ENCODE measurements at regions not wholly inside any gene's neighbourhood (a gene's known extent, or its start where the extent isn't known, plus 50 kb on each side); places are given as distances from the start of the nearest gene placed in this dataset.

GRCh38 chrX:122501652-122502051 lies 682.4 kb upstream of the GRIA3 start:
- no peaks in the 10 kb centered on the region for H3K27me3 ChIP-seq (replicated peaks in 1 of 2; ENCODE audit: control insufficient read depth in 2 of 2, insufficient read depth in 2 of 2, low read length in 1 of 2)
- no peak overlapping the region for H3K4me3 ChIP-seq
- ATAC-seq (no peak), DNase-seq (ENCODE audit: low read depth, low spot score) (no peak), FAIRE-seq (no peak)
- intact Hi-C loops (cut with micrococcal nuclease; ENCODE audit: unreplicated experiment) (no loop called here), in situ Hi-C loops (cut with MboI) (no loop called here)
- H3K4me2 ChIP-seq (ENCODE audit: control insufficient read depth, insufficient read depth): no peak overlapping the region
- WGBS (ENCODE audit: insufficient coverage, insufficient replicate concordance, low lambda C conversion rate, missing lambda C conversion rate): 2% methylated on average over 3 of the region's 3 CpGs
- CTCF ChIA-PET: interaction anchor here (1.0 kb wide), 1 partner anchor 10 kb away, joined by 3 read pairs; no protein-coding TSS in a partner anchor
- H3K36me3 ChIP-seq (ENCODE audit: control insufficient read depth in 2 of 2, insufficient read depth in 2 of 2, low read length in 1 of 2): no peaks in the 10 kb centered on the region
- H3K27ac ChIP-seq (ENCODE audit: control insufficient read depth, insufficient read depth): no peak overlapping the region
- no peaks in the 10 kb centered on the region for H3K9me3 ChIP-seq (replicated peaks; ENCODE audit: control insufficient read depth, insufficient read depth, low read length)
- TF ChIP-seq PAX8 (IDR thresholded peaks at IDR 0.05) (no peak), TCF7 (IDR thresholded peaks at IDR 0.05; ENCODE audit: borderline replicate concordance) (no peak), POU2F2 (IDR thresholded peaks at IDR 0.05; ENCODE audit: borderline replicate concordance, low read depth, low read length) (no peak), BCL11A (IDR thresholded peaks at IDR 0.05; ENCODE audit: low read depth, low read length) (no peak), ZNF274 (IDR thresholded peaks at IDR 0.05; ENCODE audit: insufficient read depth, insufficient read length) (no peak), ASH2L (IDR thresholded peaks at IDR 0.05; ENCODE audit: borderline replicate concordance, low read depth) (no peak), YBX1 (IDR thresholded peaks at IDR 0.05) (no peak), KDM1A (IDR thresholded peaks at IDR 0.05; ENCODE audit: borderline replicate concordance) (no peak)
- no peaks in the 10 kb centered on the region for H3K79me2 ChIP-seq (ENCODE audit: control insufficient read depth, insufficient read depth, low read length)
- RAD21 ChIA-PET (ENCODE audit: unreplicated experiment): no interaction called here
- H2AFZ ChIP-seq (ENCODE audit: control insufficient read depth, low read depth, low read length): no peak overlapping the region
- H3K9ac ChIP-seq (ENCODE audit: control insufficient read depth, insufficient read depth, low read length): no peak overlapping the region
- no TSS peak for BruUV-seq (replicated peaks)
- H3K4me1 ChIP-seq (ENCODE audit: control insufficient read depth, insufficient read depth, low read length): no peaks in the 10 kb centered on the region
- SMC1A ChIA-PET (ENCODE audit: uncharacterized antibody, unreplicated experiment): interaction anchor here (1.3 to 1.4 kb wide), 2 partner anchors 11 to 31 kb away, joined by 3 to 5 read pairs; no protein-coding TSS in a partner anchor
- no peaks in the 10 kb centered on the region for H4K20me1 ChIP-seq (ENCODE audit: control insufficient read depth, insufficient read depth)
- POLR2A ChIA-PET: no interaction called here

DNA sequence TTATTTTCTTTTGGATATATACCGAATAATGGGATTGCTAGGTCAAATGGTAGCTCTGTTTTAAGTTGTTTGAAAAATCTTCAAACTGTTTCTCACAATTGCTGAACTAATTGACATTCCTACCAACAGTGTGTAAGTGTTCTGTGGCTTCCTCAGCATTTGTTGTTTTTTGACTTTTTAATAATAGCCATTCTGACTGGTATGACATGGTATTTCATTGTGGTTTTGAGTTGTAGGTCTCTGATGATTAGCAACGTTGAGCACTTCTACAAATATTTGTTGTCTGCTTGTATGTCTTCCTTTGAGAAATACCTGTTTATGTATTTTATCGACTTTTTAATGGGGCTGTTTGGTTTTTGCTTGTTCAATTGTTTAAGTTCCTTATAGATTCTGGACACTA lies 680.1 kb upstream of the GRIA3 start:
- TF ChIP-seq YY1 (IDR thresholded peaks at IDR 0.05; ENCODE audit: low read depth, low read length) (no peak), HDGF (IDR thresholded peaks at IDR 0.05) (no peak), RBBP5 (conservative IDR thresholded peaks at IDR 0.05) (no peak), JUND (IDR thresholded peaks at IDR 0.05; ENCODE audit: low read depth, low read length) (no peak), SMAD5 (IDR thresholded peaks at IDR 0.05; ENCODE audit: low read depth) (no peak), CBX5 (IDR thresholded peaks at IDR 0.05; ENCODE audit: low read depth) (no peak), ATF3 (IDR thresholded peaks at IDR 0.05; ENCODE audit: borderline replicate concordance, extremely low read depth, low read depth, low read length) (no peak), EZH2 (IDR thresholded peaks at IDR 0.05; ENCODE audit: borderline replicate concordance, control insufficient read depth, low read depth, low read length) (no peak), NR2F1 (conservative IDR thresholded peaks at IDR 0.05) (no peak)
- TF ChIP-seq, protein P1, sequence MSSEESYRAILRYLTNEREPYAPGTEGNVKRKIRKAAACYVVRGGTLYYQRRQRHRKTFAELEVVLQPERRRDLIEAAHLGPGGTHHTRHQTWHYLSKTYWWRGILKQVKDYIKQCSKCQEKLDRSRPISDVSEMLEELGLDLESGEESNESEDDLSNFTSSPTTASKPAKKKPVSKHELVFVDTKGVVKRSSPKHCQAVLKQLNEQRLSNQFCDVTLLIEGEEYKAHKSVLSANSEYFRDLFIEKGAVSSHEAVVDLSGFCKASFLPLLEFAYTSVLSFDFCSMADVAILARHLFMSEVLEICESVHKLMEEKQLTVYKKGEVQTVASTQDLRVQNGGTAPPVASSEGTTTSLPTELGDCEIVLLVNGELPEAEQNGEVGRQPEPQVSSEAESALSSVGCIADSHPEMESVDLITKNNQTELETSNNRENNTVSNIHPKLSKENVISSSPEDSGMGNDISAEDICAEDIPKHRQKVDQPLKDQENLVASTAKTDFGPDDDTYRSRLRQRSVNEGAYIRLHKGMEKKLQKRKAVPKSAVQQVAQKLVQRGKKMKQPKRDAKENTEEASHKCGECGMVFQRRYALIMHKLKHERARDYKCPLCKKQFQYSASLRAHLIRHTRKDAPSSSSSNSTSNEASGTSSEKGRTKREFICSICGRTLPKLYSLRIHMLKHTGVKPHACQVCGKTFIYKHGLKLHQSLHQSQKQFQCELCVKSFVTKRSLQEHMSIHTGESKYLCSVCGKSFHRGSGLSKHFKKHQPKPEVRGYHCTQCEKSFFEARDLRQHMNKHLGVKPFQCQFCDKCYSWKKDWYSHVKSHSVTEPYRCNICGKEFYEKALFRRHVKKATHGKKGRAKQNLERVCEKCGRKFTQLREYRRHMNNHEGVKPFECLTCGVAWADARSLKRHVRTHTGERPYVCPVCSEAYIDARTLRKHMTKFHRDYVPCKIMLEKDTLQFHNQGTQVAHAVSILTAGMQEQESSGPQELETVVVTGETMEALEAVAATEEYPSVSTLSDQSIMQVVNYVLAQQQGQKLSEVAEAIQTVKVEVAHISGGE (CRISPR knock-in tag; IDR thresholded peaks at IDR 0.05): no peak
- Histone ChIP-seq H3K79me2 (ENCODE audit: control insufficient read depth, insufficient read depth, low read length) (no peaks in the 10 kb centered on the region), H3K4me1 (ENCODE audit: control insufficient read depth, insufficient read depth, low read length) (no peaks in the 10 kb centered on the region), H2AFZ (ENCODE audit: control insufficient read depth, low read depth, low read length) (no peak overlapping the region), H3K27ac (ENCODE audit: control insufficient read depth, insufficient read depth) (no peak overlapping the region), H4K20me1 (ENCODE audit: control insufficient read depth, insufficient read depth) (no peaks in the 10 kb centered on the region), H3K9ac (ENCODE audit: control insufficient read depth, insufficient read depth, low read length) (no peak overlapping the region), H3K4me3 (no peak overlapping the region), H3K9me3 (replicated peaks; ENCODE audit: control insufficient read depth, insufficient read depth, low read length) (no peaks in the 10 kb centered on the region), H3K4me2 (ENCODE audit: control insufficient read depth, insufficient read depth) (no peak overlapping the region), H3K27me3 (replicated peaks in 1 of 2; ENCODE audit: control insufficient read depth in 2 of 2, insufficient read depth in 2 of 2, low read length in 1 of 2) (no peaks in the 10 kb centered on the region), H3K36me3 (ENCODE audit: control insufficient read depth in 2 of 2, insufficient read depth in 2 of 2, low read length in 1 of 2) (no peaks in the 10 kb centered on the region)
- intact Hi-C loops (cut with micrococcal nuclease; ENCODE audit: unreplicated experiment): no loop called here
- POLR2A ChIA-PET: no interaction called here
- no TSS peak for BruUV-seq (replicated peaks)
- CTCF ChIA-PET: no interaction called here
- no peak for DNase-seq (ENCODE audit: low read depth, low spot score)
- ATAC-seq: no peak
- WGBS (ENCODE audit: insufficient coverage, insufficient replicate concordance, low lambda C conversion rate, missing lambda C conversion rate): 0% methylated on average over 3 of the region's 3 CpGs
- SMC1A ChIA-PET (ENCODE audit: uncharacterized antibody, unreplicated experiment): no interaction called here
- in situ Hi-C loops (cut with MboI): no loop called here
- RAD21 ChIA-PET (ENCODE audit: unreplicated experiment): no interaction called here
- FAIRE-seq: no peak

Measured in GM12878 (cell line).